GM18502 (cell line): ENCODE measurements at regions not wholly inside any gene's neighbourhood (a gene's known extent, or its start where the extent isn't known, plus 50 kb on each side); places are given as distances from the start of the nearest gene placed in this dataset.

Experiments used
- ATAC-seq: cut with Tn5 transposase; IDR thresholded peaks from one replicate; pipeline ENCODE4 v1.9.1; 2021; ENCODE audit warnings: mild to moderate bottlenecking; ENCODE audit not compliant: unreplicated experiment, poor library complexity

DNA sequence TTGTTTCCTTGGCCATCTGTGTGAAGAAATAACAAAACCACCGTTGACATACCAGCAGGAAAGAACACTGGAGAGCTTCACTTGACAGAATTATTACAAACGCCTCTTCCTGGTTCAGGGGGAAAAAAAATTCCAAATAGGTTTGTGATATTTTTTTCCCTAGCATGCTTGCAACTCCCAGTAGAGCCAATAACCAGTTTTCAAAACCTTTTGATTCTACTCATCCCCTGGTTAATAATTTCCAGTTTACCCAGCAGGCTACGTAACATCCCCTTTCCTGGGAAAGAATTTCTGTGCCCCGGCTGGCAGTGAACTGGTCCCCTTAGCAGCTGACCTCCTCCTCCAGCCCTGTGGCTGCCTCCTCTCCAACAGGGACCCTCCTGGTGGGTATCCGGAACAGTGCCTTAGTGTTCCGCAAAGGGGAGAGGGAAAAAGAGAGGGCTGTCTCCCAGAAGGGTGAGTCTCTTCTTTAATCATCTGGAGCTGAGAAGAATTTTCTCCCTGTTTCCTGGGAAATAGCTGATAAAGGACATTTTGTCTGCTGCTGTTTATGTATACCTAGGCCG is 72.8 kb upstream of the BOD1 start:
- ATAC-seq, result no peak

DNA sequence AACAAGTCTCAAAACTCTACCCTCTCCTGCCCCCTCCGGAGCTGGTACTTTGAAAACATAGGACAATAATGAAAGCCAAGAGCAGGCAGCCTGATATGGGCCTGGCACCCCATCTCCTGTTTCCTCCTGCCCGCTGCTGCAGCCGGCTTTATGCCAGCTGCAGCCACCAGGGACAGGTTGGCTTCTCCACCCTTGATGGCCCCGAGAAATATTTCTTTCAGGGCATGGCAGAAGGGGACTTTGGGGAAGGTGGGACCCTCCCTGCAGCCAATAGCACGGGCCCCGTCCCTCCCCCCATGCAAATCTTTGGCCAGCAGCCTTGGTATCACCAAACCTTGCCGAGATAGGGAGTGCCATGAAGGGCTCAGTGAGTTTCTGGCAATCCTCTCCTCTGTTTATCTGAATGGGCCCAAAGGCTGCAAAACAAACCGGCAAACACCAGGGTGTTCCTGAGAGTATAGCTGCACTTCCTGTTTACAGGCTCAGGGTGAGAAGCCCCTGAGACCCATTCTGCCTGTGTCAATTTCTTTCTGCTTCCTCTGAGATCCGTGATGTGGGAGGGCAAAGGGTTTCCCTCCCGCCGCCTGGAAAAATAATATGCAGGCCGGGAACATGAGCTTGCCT is 73.4 kb upstream of the BOD1 start:
- ATAC-seq, result no peak

DNA sequence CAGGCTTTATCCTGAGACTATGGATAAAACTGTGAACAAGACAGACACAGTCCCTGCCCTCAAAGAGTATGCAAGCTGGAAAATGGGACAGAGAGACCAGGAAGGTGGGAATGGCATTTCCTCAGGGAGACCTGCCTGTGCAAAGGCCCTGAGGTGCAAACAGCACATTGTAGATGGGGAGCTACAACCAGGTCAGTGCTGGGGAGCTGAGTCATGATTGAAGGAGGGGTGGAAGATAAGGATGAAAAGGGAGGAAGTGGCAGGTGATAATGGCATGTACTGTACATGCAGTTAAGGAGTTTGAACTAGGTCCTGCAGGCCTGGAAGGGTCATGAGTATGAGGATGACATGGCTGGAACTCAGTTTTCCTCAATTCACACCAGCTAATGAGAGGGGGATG is 75.5 kb upstream of the BOD1 start:
- no peak for ATAC-seq

DNA sequence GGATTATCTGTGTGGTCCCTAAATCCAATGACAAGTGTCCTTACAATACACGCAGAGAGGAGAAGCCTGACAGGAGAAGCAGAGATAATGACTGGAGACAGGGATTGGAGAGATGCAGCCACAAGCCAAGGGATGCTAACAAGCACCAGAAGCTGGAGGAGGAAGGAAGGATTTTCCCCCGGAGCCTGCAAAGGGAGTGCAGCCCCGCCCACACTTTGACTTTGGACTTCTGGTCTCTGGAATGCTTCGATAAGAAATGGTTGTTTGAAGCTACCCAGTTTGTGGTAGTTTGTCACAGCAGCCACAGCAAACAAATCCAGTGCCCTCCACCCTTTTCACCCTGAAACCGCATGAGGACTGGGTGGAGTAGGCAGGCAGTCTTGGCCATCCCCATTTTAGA is 77.2 kb upstream of the BOD1 start:
- no peak for ATAC-seq

DNA sequence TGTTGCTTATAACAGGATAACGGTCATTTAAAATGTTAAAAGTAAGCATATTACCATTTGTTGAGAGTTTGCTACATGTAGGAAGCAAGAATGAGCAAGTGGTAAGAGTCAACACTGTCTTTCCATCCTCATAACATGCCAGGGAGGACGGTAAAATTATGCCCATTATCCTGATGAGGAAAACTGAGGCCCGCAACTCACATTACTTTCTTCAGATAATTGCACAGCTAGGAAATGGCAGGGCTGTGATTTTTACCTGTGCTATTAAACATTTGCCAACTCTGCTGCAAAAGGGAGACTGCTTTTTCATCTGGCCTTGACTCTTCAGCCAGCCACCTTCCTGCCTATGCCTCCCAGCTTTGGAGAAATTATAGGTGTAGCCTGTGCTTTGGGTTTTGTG is 79.8 kb upstream of the BOD1 start:
- no peak for ATAC-seq

DNA sequence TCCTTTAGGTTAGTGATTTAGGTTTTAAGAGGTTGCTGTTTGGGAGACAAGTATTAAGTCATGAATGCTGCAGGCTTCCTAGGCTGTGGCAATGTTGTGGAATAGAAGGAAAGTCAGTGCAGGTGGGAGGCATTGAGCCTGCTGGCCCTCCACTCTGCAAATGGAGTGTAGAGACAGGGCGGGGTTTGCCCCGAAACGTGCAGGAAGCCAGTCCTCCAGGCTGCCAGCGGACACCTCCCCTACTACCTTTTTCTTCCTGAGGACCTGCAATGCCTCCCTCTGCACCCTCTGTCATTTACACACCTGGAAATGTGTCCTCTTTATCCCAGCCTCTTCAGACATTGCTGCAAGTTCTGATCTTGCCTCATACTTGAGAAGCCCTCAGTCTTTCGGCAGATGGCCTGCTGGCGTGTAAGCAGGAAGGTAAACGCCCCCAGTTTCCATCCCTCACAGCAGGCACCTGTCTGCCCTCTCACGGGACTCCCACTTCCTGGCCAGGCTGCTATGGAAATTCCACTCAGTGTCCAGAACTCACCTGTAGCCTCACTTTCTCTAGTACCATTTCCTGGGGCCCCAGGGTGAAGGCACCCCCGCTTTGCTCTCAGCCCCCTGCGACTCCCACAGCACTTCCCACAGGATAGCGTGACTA is 81.6 kb upstream of the BOD1 start:
- ATAC-seq, result no peak

DNA sequence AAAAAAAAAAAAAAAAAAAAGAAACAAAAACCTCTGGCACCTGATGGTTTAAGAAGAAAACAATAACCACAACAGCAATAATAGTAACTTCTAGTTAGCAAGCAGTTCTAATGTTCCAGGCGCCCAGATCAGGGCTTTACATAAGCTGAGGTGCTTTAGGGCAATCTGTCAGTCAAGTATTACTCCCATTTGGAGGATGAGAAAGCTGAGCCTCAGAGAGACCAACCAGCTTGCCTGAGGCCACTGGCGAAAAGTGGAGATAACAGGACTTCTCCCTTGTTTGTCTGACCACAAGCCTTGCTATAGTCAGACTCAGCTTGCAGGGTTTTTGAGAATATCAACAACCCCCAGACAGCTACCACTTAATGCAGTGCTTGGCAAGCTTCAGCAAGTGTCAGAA is 83.5 kb upstream of the BOD1 start:
- no peak for ATAC-seq

DNA sequence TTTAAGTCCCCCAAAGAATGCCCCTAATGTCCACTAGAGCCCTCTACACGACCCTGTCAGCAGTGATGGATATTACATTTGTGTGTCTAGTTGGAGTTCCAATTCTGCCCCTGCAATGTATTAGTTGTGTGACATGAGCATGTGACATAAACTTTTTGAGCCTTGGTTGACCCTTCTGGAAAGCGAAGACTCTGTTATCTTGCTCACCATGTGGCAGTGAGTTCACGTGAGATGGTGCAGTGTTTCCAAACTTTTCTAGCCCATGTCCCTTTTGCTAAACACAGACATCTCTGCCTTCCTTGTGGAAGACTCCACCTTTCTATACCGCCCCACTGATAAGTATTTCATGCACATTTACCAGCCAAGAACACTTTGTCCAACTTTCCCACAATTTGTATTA is 87.0 kb upstream of the BOD1 start:
- no peak for ATAC-seq

DNA sequence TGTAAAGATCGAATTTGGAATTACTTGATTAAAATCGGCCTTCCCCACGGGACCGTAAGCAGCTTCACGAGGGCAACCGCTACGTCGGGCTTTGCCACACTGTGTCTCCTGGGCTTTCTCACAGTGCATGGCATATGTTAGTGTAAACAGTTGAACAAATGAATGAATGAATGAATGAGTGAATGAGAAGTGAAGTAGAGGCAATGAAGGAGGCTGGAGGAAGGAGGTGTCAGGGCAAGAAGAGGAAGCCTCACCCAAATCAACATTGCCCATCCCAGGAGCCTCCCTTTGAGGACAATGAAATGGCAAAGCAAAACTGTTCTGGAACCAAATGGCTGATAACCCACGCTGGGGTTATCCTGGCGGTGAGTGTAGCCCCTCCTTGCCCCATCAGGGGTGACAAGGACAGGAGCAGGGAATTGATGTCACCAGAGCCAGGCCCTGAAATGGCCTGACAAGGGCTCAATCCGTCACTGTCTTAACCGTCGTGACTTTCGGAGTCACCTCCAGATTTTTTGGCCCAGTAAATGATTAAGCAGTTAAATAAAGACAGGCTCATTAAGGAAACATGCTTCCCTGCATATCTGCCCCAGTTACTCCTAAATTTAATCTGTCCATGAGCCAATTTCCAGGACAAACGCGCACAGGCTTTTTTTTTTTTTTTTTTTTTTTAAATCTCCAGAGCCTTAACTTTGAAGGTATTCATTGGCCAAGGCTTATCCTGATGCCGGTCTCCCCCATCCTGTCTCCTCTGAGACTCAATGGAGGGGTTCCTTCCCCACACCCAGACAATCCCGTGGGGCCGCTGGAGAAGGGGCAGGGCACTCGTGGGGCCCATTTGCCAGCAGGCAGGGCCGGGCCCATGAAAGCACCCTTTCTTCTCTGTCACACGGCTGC is 88.4 kb upstream of the BOD1 start:
- ATAC-seq, result no peak

DNA sequence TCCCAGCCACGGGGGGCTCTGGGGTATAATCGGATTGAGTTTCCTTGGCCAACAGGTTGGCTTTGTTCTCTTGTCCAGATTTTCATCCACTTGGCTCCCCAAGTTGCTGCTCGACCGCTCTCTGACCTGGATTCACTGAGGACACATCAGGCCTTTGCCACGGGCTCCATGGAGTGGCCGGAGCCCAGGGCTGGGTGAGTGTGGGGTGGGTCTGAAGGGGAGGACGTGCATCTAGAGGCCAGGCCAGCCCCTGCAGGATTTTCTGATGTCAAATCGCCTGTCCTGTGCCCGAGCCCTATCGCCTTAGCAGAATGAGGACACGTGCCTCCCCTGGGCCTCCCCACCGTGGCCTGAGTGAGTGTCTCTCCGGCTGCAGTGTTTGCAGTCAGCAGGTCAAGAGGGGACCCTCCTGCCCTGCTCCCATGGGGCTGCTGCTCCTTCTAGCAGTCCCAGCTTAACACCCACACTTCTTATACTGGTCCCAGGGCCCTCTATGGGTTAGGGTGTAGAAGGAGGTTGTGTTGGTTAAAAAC is 89.1 kb upstream of the BOD1 start:
- no peak for ATAC-seq

DNA sequence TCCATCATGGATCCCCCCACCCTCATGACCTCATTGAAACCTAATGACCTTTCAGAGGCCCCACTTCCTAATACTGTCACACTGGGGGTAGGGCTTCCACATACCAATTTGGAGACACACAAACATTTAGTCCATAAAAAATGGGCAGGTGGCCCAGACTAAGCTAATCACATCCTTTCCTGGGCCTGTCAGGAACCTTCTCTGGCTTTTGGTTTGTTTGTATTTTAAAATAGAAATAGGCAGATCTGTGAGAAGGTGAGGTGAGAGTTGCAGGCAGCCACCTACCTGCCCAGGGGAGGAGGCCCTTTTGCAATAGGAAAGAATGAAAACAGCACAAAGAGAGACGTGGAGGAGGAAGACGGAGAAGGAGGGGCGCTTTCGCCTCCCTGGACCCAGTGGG is 90.2 kb upstream of the BOD1 start:
- ATAC-seq, result no peak

DNA sequence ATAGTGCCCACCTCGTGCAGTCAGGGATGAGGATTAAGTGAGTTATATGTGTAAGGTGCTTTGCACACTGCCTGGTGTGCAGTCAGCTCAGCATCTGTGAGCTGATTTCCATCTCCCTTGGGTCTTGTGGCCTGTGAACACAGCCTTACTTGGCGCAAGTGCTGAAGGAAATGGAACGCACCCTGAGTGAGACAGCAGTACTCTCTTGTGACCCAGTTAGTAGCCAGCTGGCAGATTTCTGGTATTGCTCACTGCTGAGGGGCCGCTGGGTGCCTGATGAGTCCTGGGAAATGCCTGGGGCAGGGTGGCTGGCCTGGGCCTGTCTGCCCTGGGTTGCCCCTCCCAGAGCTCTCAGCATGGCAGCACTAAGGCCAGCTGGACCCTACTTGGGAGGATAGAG is 90.9 kb upstream of the BOD1 start:
- peak; percentile 78 for ATAC-seq

DNA sequence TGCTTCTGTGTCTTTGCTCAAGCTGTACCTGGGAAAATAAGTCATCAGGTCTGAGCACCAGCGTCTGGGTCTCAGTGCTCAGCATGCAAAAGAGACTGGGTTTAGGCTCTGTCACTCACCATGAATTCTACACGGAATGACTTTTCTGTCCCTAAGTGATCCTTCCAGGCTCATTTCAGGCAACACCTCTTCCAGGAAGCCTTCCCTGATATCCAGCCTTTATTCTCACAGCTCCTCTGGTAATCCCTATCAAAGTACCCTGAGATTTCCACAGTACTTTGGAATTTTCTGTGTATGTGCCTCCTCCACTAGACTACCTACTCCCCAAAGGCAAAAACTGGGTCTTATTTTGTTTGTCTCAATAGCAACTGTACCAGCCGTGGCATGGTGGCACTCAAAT is 92.7 kb upstream of the BOD1 start:
- ATAC-seq, result no peak

DNA sequence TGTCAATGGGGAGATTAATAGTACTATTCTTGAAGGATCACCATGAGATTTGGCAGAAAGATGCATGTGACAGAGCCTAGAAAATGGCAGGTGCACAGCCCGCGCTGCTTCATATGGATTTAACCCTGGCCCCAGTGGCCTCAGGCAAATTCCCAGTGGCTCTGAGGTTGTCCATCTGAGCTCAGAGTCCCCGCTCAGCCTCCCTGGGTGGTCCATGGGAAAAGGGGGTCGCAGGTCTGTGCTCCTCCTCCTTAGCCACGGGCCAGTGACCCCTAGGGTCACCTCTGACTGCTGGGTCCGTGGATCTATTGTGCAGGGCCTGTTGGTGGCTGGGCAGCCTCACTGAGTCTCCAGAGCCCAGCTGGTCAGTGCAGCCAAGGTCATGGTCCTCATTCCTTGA is 93.3 kb upstream of the BOD1 start:
- no peak for ATAC-seq

DNA sequence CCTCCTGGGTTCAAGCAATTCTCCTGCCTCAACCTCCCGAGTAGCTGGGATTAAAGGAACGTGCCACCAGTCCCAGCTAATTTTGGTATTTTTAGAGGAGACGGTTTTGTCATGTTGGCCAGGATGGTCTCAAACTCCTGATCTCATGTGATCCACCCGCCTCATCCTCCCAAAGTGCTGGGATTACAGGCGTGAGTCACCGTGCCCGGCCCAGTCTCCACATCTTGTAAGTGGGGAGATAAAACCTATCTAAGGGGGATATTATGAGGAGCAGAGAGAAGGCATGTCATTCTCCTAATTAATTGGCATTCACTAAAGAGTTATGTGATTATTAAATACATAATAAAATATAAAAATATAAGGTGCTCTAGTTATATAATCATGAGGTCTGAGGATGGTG is 94.1 kb upstream of the BOD1 start:
- no peak for ATAC-seq

DNA sequence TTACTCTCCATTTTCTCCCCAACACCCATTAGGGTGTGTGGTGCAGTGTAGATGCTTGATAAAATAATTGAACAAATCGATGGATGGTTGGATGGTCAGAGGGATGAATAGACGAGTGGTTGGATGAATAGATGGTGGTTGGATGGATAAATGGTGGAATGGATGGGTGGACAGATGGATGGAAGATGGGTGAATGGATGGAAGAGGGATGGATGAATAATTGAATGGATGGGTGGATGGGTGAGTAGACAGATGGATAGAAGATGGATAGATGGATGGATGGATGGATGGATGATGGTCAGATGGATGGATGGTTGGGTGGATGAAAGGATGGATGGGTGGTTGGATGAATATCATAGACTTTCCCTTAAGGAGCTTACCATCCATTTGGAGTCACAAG is 95.0 kb upstream of the BOD1 start:
- no peak for ATAC-seq

DNA sequence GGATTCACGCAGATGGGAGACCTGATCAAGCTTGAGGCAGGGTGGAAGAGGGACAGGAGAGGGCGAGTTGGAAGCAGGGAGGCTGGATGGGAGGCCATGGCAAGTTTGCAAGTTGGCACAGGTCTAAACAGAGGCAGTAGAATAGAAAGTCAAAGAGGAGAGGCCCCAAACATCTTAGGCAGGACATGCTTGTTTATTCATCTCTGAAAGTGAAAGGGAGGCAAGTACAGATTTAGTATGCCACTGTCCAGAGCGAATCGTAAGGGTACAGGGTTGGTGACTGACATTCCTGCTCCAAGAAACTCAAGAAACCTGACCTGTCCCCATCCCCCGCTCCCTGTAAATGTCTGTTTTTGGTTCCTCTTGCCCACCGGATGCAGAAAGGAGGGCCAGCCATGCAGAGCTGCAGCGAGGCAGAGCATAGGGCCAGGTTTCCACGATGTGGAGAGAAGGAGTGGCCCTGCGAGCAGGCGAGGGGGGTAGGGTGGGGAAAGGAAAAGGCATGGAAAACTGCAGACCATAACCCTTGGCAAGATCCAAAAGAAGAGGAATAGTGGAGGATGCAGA is 96.2 kb upstream of the BOD1 start:
- no peak for ATAC-seq

DNA sequence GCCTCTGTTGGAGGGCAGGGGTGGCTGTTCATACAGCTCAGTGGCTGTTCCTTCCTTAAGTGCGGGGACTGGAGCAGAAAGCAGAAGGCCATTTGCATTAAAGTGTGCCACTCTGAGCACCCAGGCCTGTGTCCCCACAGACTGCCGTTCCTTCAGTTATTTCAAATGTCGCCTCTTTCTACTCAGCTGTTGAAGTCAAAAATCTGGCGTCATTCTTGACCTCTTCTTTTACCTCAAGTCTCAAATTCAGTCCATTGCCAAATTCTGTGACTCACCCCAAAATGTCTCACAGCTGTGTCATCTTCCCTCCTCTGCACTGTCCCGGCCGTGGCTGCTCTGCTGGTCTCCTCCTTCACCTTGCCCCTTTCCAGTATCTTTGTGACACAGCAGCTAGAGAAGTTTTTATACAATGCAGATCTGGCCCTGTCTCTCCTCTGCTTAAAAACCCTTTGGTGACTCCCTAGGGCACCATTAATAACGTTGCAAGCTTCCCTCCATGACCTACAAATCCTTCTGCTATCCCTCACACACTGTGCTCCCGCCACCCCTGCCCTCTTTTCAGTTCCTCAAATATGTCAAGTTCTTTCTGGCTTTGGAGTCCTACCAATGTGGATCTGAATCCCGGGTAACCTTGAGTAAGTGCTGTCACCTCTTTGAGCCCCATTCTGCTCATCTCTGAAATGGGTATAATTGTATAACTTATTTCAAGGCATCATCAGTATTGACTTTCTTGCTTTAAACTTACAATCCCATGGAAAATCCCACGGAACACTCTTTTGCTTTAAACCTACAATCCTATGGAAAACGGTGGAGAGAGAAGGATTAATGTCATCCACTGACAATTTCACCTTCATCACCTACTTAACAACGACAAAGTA is 98.3 kb upstream of the BOD1 start:
- ATAC-seq, result no peak

DNA sequence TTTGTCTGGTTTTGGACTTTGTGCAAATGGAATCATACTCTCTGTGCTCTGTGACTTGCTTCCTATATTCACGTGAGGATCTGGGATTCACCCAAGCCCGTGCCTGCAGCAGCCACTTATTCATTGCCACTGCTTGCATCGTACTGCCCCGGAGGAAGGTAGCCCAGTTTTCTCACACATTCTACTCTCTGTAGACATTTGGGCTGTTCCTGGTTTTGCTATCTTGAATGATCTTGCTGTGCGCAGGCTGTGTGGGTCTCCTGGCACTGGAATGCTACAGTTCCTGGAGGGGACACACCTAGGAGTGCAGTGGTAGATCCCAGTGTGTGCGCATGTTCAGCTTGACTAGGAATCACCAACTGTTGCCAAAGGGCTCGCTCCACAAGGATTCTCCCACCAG is 99.2 kb upstream of the BOD1 start:
- ATAC-seq, result no peak
